ENCODE measurements at regions not wholly inside any gene's neighbourhood (a gene's known extent, or its start where the extent isn't known, plus 50 kb on each side); places are given as distances from the start of the nearest gene placed in this dataset. TPM values are rescaled to one million over a fixed set of nuclear protein-coding genes. Genes with fewer than 3 reads are reported as not detected.

- ATAC-seq (no peak), DNase-seq (no peak)
- WGBS, 2 donors, result 41 to 65% methylated on average over 4 of the region's 4 CpGs
- no peak overlapping the region for H3K27ac ChIP-seq
- H3K4me3 ChIP-seq, result no peak overlapping the region
- H3K4me1 ChIP-seq, result no peaks in the 10 kb centered on the region
- intact Hi-C loops (cut with DNase I), result no loop called here
- no peaks in the 10 kb centered on the region for H3K36me3 ChIP-seq (replicated peaks in 1 of 2; ENCODE audit: insufficient read depth in 1 of 2, low read depth in 2 of 2)
- no peaks in the 10 kb centered on the region for H3K9me3 ChIP-seq
- no peaks in the 10 kb centered on the region for H3K27me3 ChIP-seq
- no peak for TF ChIP-seq CTCF (IDR thresholded peaks at IDR 0.05)
- no peak for TF ChIP-seq POLR2A (IDR thresholded peaks at IDR 0.05)
Measured at GRCh38 chr4:147423229-147423628, 57.7 kb upstream of the EDNRA start.

GRCh38 chr4:147425019-147425418, 55.9 kb upstream of the EDNRA start:
- no peak for DNase-seq
- H3K27me3 ChIP-seq, result no peaks in the 10 kb centered on the region

GRCh38 chr4:147428583-147428982, 52.3 kb upstream of the EDNRA start:
- ATAC-seq (no peak), DNase-seq (no peak)
- H3K27ac ChIP-seq, result no peak overlapping the region
- H3K36me3 ChIP-seq (replicated peaks in 1 of 2; ENCODE audit: insufficient read depth in 1 of 2, low read depth in 2 of 2), result no peaks in the 10 kb centered on the region
- intact Hi-C loops (cut with DNase I), result no loop called here
- no peaks in the 10 kb centered on the region for H3K4me1 ChIP-seq
- no peaks in the 10 kb centered on the region for H3K9me3 ChIP-seq
- WGBS, 2 donors, result 75 to 82% methylated on average over 4 of the region's 4 CpGs
- H3K27me3 ChIP-seq, result no peaks in the 10 kb centered on the region
- H3K4me3 ChIP-seq, result no peak overlapping the region
- TF ChIP-seq POLR2A (IDR thresholded peaks at IDR 0.05) (no peak), CTCF (IDR thresholded peaks at IDR 0.05) (no peak)

More at GRCh38 chr4:147425019-147425418, 55.9 kb upstream of the EDNRA start:
- ATAC-seq, result no peak
- intact Hi-C loops (cut with DNase I), result no loop called here
- no peak overlapping the region for H3K4me3 ChIP-seq
- 77 to 78% methylated on average over 1 of the region's 1 CpG for WGBS, 2 donors
- H3K9me3 ChIP-seq, result no peaks in the 10 kb centered on the region
- no peaks in the 10 kb centered on the region for H3K36me3 ChIP-seq (replicated peaks in 1 of 2; ENCODE audit: insufficient read depth in 1 of 2, low read depth in 2 of 2)
- no peaks in the 10 kb centered on the region for H3K4me1 ChIP-seq
- no peak overlapping the region for H3K27ac ChIP-seq
- TF ChIP-seq POLR2A (IDR thresholded peaks at IDR 0.05) (no peak), CTCF (IDR thresholded peaks at IDR 0.05) (no peak)

- WGBS, 2 donors, result 49 to 51% methylated on average over 2 of the region's 2 CpGs
Measured at GRCh38 chr4:147430111-147430510, 50.8 kb upstream of the EDNRA start.

More at GRCh38 chr4:147430111-147430510, 50.8 kb upstream of the EDNRA start:
- no peaks in the 10 kb centered on the region for H3K36me3 ChIP-seq (replicated peaks in 1 of 2; ENCODE audit: insufficient read depth in 1 of 2, low read depth in 2 of 2)
- no peaks in the 10 kb centered on the region for H3K4me1 ChIP-seq
- H3K4me3 ChIP-seq, result no peak overlapping the region
- intact Hi-C loops (cut with DNase I), result no loop called here
- no peaks in the 10 kb centered on the region for H3K9me3 ChIP-seq
- H3K27ac ChIP-seq, result no peak overlapping the region
- TF ChIP-seq CTCF (IDR thresholded peaks at IDR 0.05), result no peak
- TF ChIP-seq POLR2A (IDR thresholded peaks at IDR 0.05), result no peak
- ATAC-seq (no peak), DNase-seq (no peak)
- H3K27me3 ChIP-seq, result no peaks in the 10 kb centered on the region

MicroRNAs in the stretch of these regions (microRNA counts, 767-probe panel; counts per million panel counts)
- microRNA hsa-miR-548g-3p, result 0 to 736 counts per million in 2 donors

Small RNA genes in the stretch of these regions (microRNA-seq; reads per million reads assigned to microRNA genes)
- gene MIR548G (ENCODE audit: borderline number of aligned reads in 2 of 2, borderline replicate concordance in 2 of 2), result 0 reads per million in 2 donors

Small RNA genes in the stretch of these regions (small RNA-seq; reads per million reads assigned to genes)
- gene MIR548G, result not detected
